Uterus (tissue), 2 donors: ENCODE measurements at regions not wholly inside any gene's neighbourhood (a gene's known extent, or its start where the extent isn't known, plus 50 kb on each side); places are given as distances from the start of the nearest gene placed in this dataset.

Experiments used
- CTCF ChIP-seq, 4 experiments: fragments of 200-600 bp in 2 of 4; fragments of 450-650 bp in 2 of 4; sonication (generic) in 2 of 4; IDR thresholded peaks; one replicate each; pipeline ENCODE4 v1.5.1; 2016 to 2019; ENCODE audit warnings: antibody characterized with exemption in 4 of 4, mild to moderate bottlenecking in 2 of 4, moderate library complexity in 1 of 4
- POLR2A ChIP-seq, 2 donors: fragments of 450-650 bp; IDR thresholded peaks; one replicate each; pipeline ENCODE4 v1.6.1; 2016; ENCODE audit warnings: antibody characterized with exemption in 2 of 2, mild to moderate bottlenecking in 1 of 2, moderate library complexity in 1 of 2

- TF ChIP-seq CTCF (IDR thresholded peaks at IDR 0.05) (no peak), POLR2A (IDR thresholded peaks at IDR 0.05) (no peak)
Observed at GRCh38 chr2:240233885-240234502, 93.5 kb upstream of the OTOS start.
